Skin epidermis (tissue), 12 donors: ENCODE measurements at regions not wholly inside any gene's neighbourhood (a gene's known extent, or its start where the extent isn't known, plus 50 kb on each side); places are given as distances from the start of the nearest gene placed in this dataset.
"Not testable (repeated sequence)": the region's sequence is repeated elsewhere in the genome, so short reads cannot be mapped to it uniquely, and the experiment has no call there.

Experiments used
- H3K27ac ChIP-seq, 21 experiments: fragments of 200-600 bp; sonication (generic) in 11 of 21; one replicate each; pipeline ENCODE4 v1.5.0; 2020; ENCODE audit warnings: mild to moderate bottlenecking in 3 of 21, inconsistent platforms in 2 of 21, moderate library complexity in 2 of 21
- H3K4me3 ChIP-seq, 7 experiments: fragments of 200-600 bp; sonication (generic) in 2 of 7; one replicate each; pipeline ENCODE4 v1.5.0; 2020; ENCODE audit warnings: inconsistent platforms in 2 of 7, mild to moderate bottlenecking in 2 of 7, moderate library complexity in 1 of 7

- H3K27ac ChIP-seq: no peak overlapping the region
- H3K4me3 ChIP-seq: no peak overlapping the region
Observed at GRCh38 chr3:159879598-159879997, 109.0 kb upstream of the IL12A start.

- H3K27ac ChIP-seq: peak overlapping the region in 1 of 21 experiments; percentile 11
- no peak overlapping the region for H3K4me3 ChIP-seq
Observed at GRCh38 chr3:159881208-159881607, 107.4 kb upstream of the IL12A start.

- H3K27ac ChIP-seq: peak overlapping the region in 2 of 21 experiments; percentile 11 to 13
- H3K4me3 ChIP-seq: no peak overlapping the region
Observed at GRCh38 chr3:159881828-159882309, 106.8 kb upstream of the IL12A start.

GRCh38 chr3:159882367-159882766 lies 106.3 kb upstream of the IL12A start:
- H3K4me3 ChIP-seq: no peak overlapping the region

GRCh38 chr3:159882790-159883779 lies 105.5 kb upstream of the IL12A start:
- H3K27ac ChIP-seq: peak overlapping the region in 3 of 21 experiments; percentile 3 to 28 (median 8)
- no peak overlapping the region for H3K4me3 ChIP-seq

More at GRCh38 chr3:159882367-159882766, 106.3 kb upstream of the IL12A start:
- peak overlapping the region in 2 of 21 experiments; percentile 3 to 11 for H3K27ac ChIP-seq

GRCh38 chr3:159884661-159885402 lies 103.8 kb upstream of the IL12A start:
- no peak overlapping the region for H3K4me3 ChIP-seq
- no peak overlapping the region for H3K27ac ChIP-seq

GRCh38 chr3:159886050-159886449 lies 102.6 kb upstream of the IL12A start:
- Histone ChIP-seq H3K27ac (no peak overlapping the region), H3K4me3 (no peak overlapping the region)

GRCh38 chr3:159886530-159886929 lies 102.1 kb upstream of the IL12A start:
- H3K27ac ChIP-seq, H3K4me3 ChIP-seq: not testable (repeated sequence)

GRCh38 chr3:159887168-159887567 lies 101.5 kb upstream of the IL12A start:
- no peak overlapping the region for H3K27ac ChIP-seq
- no peak overlapping the region for H3K4me3 ChIP-seq

GRCh38 chr3:159887911-159888310 lies 100.7 kb upstream of the IL12A start:
- Histone ChIP-seq H3K4me3 (no peak overlapping the region), H3K27ac (no peak overlapping the region)

- H3K4me3 ChIP-seq: no peak overlapping the region
Observed at GRCh38 chr3:159892171-159892795, 96.4 kb upstream of the IL12A start.

GRCh38 chr3:159892801-159893200 lies 95.8 kb upstream of the IL12A start:
- Histone ChIP-seq H3K27ac (no peak overlapping the region), H3K4me3 (no peak overlapping the region)

More at GRCh38 chr3:159892171-159892795, 96.4 kb upstream of the IL12A start:
- H3K27ac ChIP-seq: no peak overlapping the region

GRCh38 chr3:159894386-159894785 lies 94.2 kb upstream of the IL12A start:
- no peak overlapping the region for H3K27ac ChIP-seq
- H3K4me3 ChIP-seq: no peak overlapping the region

GRCh38 chr3:159895430-159895829 lies 93.2 kb upstream of the IL12A start:
- H3K4me3 ChIP-seq: no peak overlapping the region
- no peak overlapping the region for H3K27ac ChIP-seq

GRCh38 chr3:159896543-159896942 lies 92.1 kb upstream of the IL12A start:
- Histone ChIP-seq H3K27ac (no peak overlapping the region), H3K4me3 (no peak overlapping the region)

GRCh38 chr3:159897331-159898075 lies 91.1 kb upstream of the IL12A start:
- H3K27ac ChIP-seq: no peak overlapping the region
- no peak overlapping the region for H3K4me3 ChIP-seq

GRCh38 chr3:159898147-159898546 lies 90.5 kb upstream of the IL12A start:
- no peak overlapping the region for H3K4me3 ChIP-seq
- no peak overlapping the region for H3K27ac ChIP-seq

- H3K4me3 ChIP-seq: no peak overlapping the region
- no peak overlapping the region for H3K27ac ChIP-seq
Observed at GRCh38 chr3:159899166-159899565, 89.5 kb upstream of the IL12A start.

- Histone ChIP-seq H3K4me3 (no peak overlapping the region), H3K27ac (no peak overlapping the region)
Observed at GRCh38 chr3:159902546-159903314, 85.9 kb upstream of the IL12A start.
